OCI-LY7 (cell line): ENCODE measurements at regions not wholly inside any gene's neighbourhood (a gene's known extent, or its start where the extent isn't known, plus 50 kb on each side); places are given as distances from the start of the nearest gene placed in this dataset.
"Not testable (repeated sequence)": the region's sequence is repeated elsewhere in the genome, so short reads cannot be mapped to it uniquely, and the experiment has no call there.

Experiments
- BruUV-seq: library from RNA; stranded (reverse); fragments of 400-500 nt; replicated peaks from 2 replicates; lab custom pipeline; 2021; lab: Mats Ljungman, UMichigan
- CTCF ChIA-PET: fragments of 300-600 bp; sonication (Branson Sonifier 250); formaldehyde crosslinking; loops from one replicate; lab custom pipeline; 2022; ENCODE audit warnings: antibody characterized with exemption; ENCODE audit not compliant: unreplicated experiment; lab: Charles Lee
- POLR2A ChIA-PET: fragments of 300-600 bp; sonication (Branson Sonifier 250); formaldehyde crosslinking; loops from one replicate; lab custom pipeline; 2022; ENCODE audit warnings: antibody characterized with exemption; lab: Charles Lee
- DNase-seq: peaks from one replicate; pipeline ENCODE4 v3.0.0-alpha.2; 2015; ENCODE audit warnings: low spot score
- H2AFZ ChIP-seq: fragments of 200-600 bp; sonication (generic), shearing (Covaris generic); 2 replicates; pipeline ENCODE4 v1.6.1; 2014; ENCODE audit warnings: mild to moderate bottlenecking, antibody characterized with exemption, low read length, moderate library complexity
- H3K27ac ChIP-seq: fragments of 200-600 bp; sonication (generic); 2 replicates; pipeline ENCODE4 v1.5.1; 2014; ENCODE audit warnings: mixed run types, low read depth, mild to moderate bottlenecking, moderate library complexity, low read length, inconsistent platforms; ENCODE audit not compliant: poor library complexity, severe bottlenecking
- H3K36me3 ChIP-seq: fragments of 200-600 bp; sonication (generic); 2 replicates; pipeline ENCODE4 v1.6.1; 2014; ENCODE audit warnings: mild to moderate bottlenecking, antibody characterized with exemption, low read length, moderate library complexity, mixed read lengths; ENCODE audit not compliant: insufficient read depth
- H3K4me1 ChIP-seq: fragments of 200-600 bp; sonication (generic); 2 replicates; pipeline ENCODE4 v1.5.1; 2014; ENCODE audit warnings: mild to moderate bottlenecking, low read length; ENCODE audit not compliant: insufficient read depth, poor library complexity, severe bottlenecking
- H3K4me2 ChIP-seq: fragments of 200-600 bp; sonication (generic); 2 replicates; pipeline ENCODE4 v1.6.1; 2014; ENCODE audit warnings: mild to moderate bottlenecking, low read length
- H3K4me3 ChIP-seq: fragments of 200-600 bp; sonication (generic); 2 replicates; pipeline ENCODE4 v1.5.1; 2014; ENCODE audit warnings: mild to moderate bottlenecking, low read depth, low read length; ENCODE audit not compliant: poor library complexity, severe bottlenecking
- H3K79me2 ChIP-seq: fragments of 200-600 bp; sonication (generic); 2 replicates; pipeline ENCODE4 v1.6.1; 2016; ENCODE audit warnings: low read depth, mild to moderate bottlenecking, low read length, moderate library complexity, mixed read lengths; ENCODE audit not compliant: insufficient read depth
- H3K9me2 ChIP-seq: fragments of 200-600 bp; sonication (generic); 2 replicates; pipeline ENCODE4 v1.6.1; 2016; ENCODE audit warnings: mild to moderate bottlenecking, low read length, mixed read lengths; ENCODE audit not compliant: insufficient read depth
- H3K9me3 ChIP-seq: fragments of 200-600 bp; sonication (generic); 2 replicates; pipeline ENCODE4 v1.6.1; 2014; ENCODE audit warnings: mild to moderate bottlenecking, mixed run types, low read length, mixed read lengths
- H4K20me1 ChIP-seq: fragments of 200-600 bp; sonication (generic); 2 replicates; pipeline ENCODE4 v1.6.1; 2014; ENCODE audit warnings: mild to moderate bottlenecking, antibody characterized with exemption, low read length, moderate library complexity, mixed read lengths; ENCODE audit not compliant: insufficient read depth
- CTCF ChIP-seq: fragments of 200-600 bp; sonication (generic); conservative IDR thresholded peaks from 2 replicates; pipeline ENCODE4 v1.5.1; 2014; ENCODE audit warnings: mild to moderate bottlenecking, antibody characterized with exemption, low read length, moderate library complexity, mixed read lengths
- EZH2phosphoT487 ChIP-seq: fragments of 200-600 bp; sonication (generic); IDR thresholded peaks from 2 replicates; pipeline ENCODE4 v1.6.1; 2018; ENCODE audit warnings: low read depth, borderline replicate concordance, mild to moderate bottlenecking, mixed run types, antibody characterized with exemption, low read length, moderate library complexity, mixed read lengths
- intact Hi-C: fragments of 100-400 bp; cut with micrococcal nuclease; formaldehyde crosslinking; loops from one replicate; pipeline ENCODE4 v1.10.0; 2022; ENCODE audit not compliant: unreplicated experiment

GRCh38 chr20:30168800-30169138, 1088.7 kb upstream of the DEFB115 start:
- Histone ChIP-seq H3K4me3 (no peak overlapping the region), H3K9me2 (no peaks in the 10 kb centered on the region), H4K20me1 (no peaks in the 10 kb centered on the region), H3K27ac (no peak overlapping the region), H3K36me3 (no peaks in the 10 kb centered on the region), H3K79me2 (no peaks in the 10 kb centered on the region), H3K4me2 (no peak overlapping the region), H3K9me3 (no peaks in the 10 kb centered on the region), H2AFZ (no peak overlapping the region), H3K4me1 (no peaks in the 10 kb centered on the region)
- POLR2A ChIA-PET = no interaction called here
- intact Hi-C loops = no loop called here
- no TSS peak for BruUV-seq
- no peak for DNase-seq
- CTCF ChIA-PET = no interaction called here
- TF ChIP-seq CTCF (no peak), EZH2phosphoT487 (no peak)

- Histone ChIP-seq H3K4me2 (no peak overlapping the region), H4K20me1 (no peaks in the 10 kb centered on the region), H3K27ac (no peak overlapping the region), H3K9me2 (no peaks in the 10 kb centered on the region), H3K9me3 (no peaks in the 10 kb centered on the region), H3K4me3 (no peak overlapping the region), H3K79me2 (no peaks in the 10 kb centered on the region), H3K36me3 (no peaks in the 10 kb centered on the region), H2AFZ (no peak overlapping the region), H3K4me1 (no peaks in the 10 kb centered on the region)
- ChIA-PET CTCF (no interaction called here), POLR2A (no interaction called here)
- TF ChIP-seq CTCF = no peak
- no peak for TF ChIP-seq EZH2phosphoT487
- no TSS peak for BruUV-seq
- intact Hi-C loops = no loop called here
- DNase-seq = no peak
These were observed 1081.8 kb upstream of the DEFB115 start for GRCh38 chr20:30175681-30176080.

GRCh38 chr20:30183124-30183523, 1074.3 kb upstream of the DEFB115 start:
- H3K79me2 ChIP-seq, H4K20me1 ChIP-seq, H3K27ac ChIP-seq, H3K9me3 ChIP-seq, H3K4me2 ChIP-seq, H3K4me3 ChIP-seq, H3K4me1 ChIP-seq, CTCF ChIA-PET, H3K9me2 ChIP-seq, intact Hi-C loops, DNase-seq, POLR2A ChIA-PET, BruUV-seq, H2AFZ ChIP-seq, H3K36me3 ChIP-seq: not testable (repeated sequence)

GRCh38 chr20:30191785-30192184, 1065.7 kb upstream of the DEFB115 start:
- CTCF ChIA-PET, intact Hi-C loops, H3K9me3 ChIP-seq, H3K4me3 ChIP-seq, H4K20me1 ChIP-seq, DNase-seq, H3K79me2 ChIP-seq, POLR2A ChIA-PET, H3K27ac ChIP-seq, H3K4me2 ChIP-seq, H3K4me1 ChIP-seq, H2AFZ ChIP-seq, H3K36me3 ChIP-seq, H3K9me2 ChIP-seq, BruUV-seq: not testable (repeated sequence)

- H4K20me1 ChIP-seq, DNase-seq, H3K9me2 ChIP-seq, H3K79me2 ChIP-seq, H2AFZ ChIP-seq, intact Hi-C loops, H3K4me1 ChIP-seq, H3K27ac ChIP-seq, H3K36me3 ChIP-seq, H3K9me3 ChIP-seq, H3K4me2 ChIP-seq, BruUV-seq, POLR2A ChIA-PET, H3K4me3 ChIP-seq, CTCF ChIA-PET: not testable (repeated sequence)
These were observed 1023.0 kb upstream of the DEFB115 start for GRCh38 chr20:30234477-30234876.
